DND-41 (cell line): ENCODE measurements at regions not wholly inside any gene's neighbourhood (a gene's known extent, or its start where the extent isn't known, plus 50 kb on each side); places are given as distances from the start of the nearest gene placed in this dataset.

Source experiments
- EZH2 ChIP-seq: IDR thresholded peaks from 3 replicates; pipeline ENCODE4 v1.6.1; 2012; ENCODE audit warnings: borderline replicate concordance, low read depth, mild to moderate bottlenecking, moderate library complexity, low read length, inconsistent platforms; ENCODE audit not compliant: severe bottlenecking
- TF ChIP-seq, protein P1 (sequence below): IDR thresholded peaks from 2 replicates; pipeline ENCODE4 v1.5.1; 2012; ENCODE audit warnings: borderline replicate concordance, low read length, moderate library complexity, mild to moderate bottlenecking; ENCODE audit not compliant: poor library complexity, severe bottlenecking; ENCODE audit errors: extremely low read depth

DNA sequence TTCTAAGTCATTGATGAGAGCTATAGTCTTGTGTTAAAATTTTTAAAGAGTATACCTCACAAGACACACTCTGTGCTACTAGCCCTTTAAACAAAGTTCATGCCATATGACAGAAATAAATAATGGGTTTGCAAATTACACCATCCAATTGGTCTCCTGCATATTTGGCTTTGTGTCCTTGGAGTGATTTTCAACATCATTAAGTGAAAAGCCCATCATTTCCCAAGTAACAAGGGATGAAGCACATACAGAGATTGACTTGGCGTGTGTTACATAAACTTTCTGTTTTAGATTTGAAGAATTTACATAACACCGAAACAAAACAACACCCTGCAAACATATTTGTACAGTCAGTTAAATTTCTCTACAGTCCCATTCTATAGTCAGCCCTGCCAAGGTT is 216.9 kb upstream of the NEIL3 start:
- TF ChIP-seq, protein P1, sequence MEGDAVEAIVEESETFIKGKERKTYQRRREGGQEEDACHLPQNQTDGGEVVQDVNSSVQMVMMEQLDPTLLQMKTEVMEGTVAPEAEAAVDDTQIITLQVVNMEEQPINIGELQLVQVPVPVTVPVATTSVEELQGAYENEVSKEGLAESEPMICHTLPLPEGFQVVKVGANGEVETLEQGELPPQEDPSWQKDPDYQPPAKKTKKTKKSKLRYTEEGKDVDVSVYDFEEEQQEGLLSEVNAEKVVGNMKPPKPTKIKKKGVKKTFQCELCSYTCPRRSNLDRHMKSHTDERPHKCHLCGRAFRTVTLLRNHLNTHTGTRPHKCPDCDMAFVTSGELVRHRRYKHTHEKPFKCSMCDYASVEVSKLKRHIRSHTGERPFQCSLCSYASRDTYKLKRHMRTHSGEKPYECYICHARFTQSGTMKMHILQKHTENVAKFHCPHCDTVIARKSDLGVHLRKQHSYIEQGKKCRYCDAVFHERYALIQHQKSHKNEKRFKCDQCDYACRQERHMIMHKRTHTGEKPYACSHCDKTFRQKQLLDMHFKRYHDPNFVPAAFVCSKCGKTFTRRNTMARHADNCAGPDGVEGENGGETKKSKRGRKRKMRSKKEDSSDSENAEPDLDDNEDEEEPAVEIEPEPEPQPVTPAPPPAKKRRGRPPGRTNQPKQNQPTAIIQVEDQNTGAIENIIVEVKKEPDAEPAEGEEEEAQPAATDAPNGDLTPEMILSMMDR, result no peak
- no peak for TF ChIP-seq EZH2
